Medulla oblongata (tissue), 1 donor: ENCODE measurements at regions not wholly inside any gene's neighbourhood (a gene's known extent, or its start where the extent isn't known, plus 50 kb on each side); places are given as distances from the start of the nearest gene placed in this dataset.
A peak's percentile ranks its signal among the peaks of the same experiment; 100 is the strongest.

Source experiments
- DNase-seq: peaks from one replicate; pipeline ENCODE4 v3.0.0-alpha.2; 2015; ENCODE audit errors: extremely low spot score

- no peak for DNase-seq
Observed at GRCh38 chr12:94031763-94032162, 116.6 kb upstream of the PLXNC1 start.

- DNase-seq, result no peak
Observed at GRCh38 chr12:94032368-94032767, 116.0 kb upstream of the PLXNC1 start.

- DNase-seq, result no peak
Observed at GRCh38 chr12:94033101-94033500, 115.3 kb upstream of the PLXNC1 start.

- DNase-seq, result no peak
Observed at GRCh38 chr12:94033784-94034183, 114.6 kb upstream of the PLXNC1 start.

GRCh38 chr12:94037444-94037843, 110.9 kb upstream of the PLXNC1 start:
- no peak for DNase-seq

GRCh38 chr12:94038605-94039004, 109.8 kb upstream of the PLXNC1 start:
- DNase-seq, result no peak

GRCh38 chr12:94039199-94039840, 109.1 kb upstream of the PLXNC1 start:
- no peak for DNase-seq

- DNase-seq, result no peak
Observed at GRCh38 chr12:94039914-94040313, 108.5 kb upstream of the PLXNC1 start.

- DNase-seq, result peak; percentile 7
Observed at GRCh38 chr12:94041850-94042249, 106.5 kb upstream of the PLXNC1 start.

GRCh38 chr12:94042321-94042720, 106.1 kb upstream of the PLXNC1 start:
- no peak for DNase-seq

- DNase-seq, result no peak
Observed at GRCh38 chr12:94046626-94047410, 101.6 kb upstream of the PLXNC1 start.

- DNase-seq, result no peak
Observed at GRCh38 chr12:94047781-94048567, 100.4 kb upstream of the PLXNC1 start.

GRCh38 chr12:94048757-94049156, 99.6 kb upstream of the PLXNC1 start:
- DNase-seq, result no peak

GRCh38 chr12:94049718-94050117, 98.7 kb upstream of the PLXNC1 start:
- no peak for DNase-seq

- DNase-seq, result no peak
Observed at GRCh38 chr12:94053676-94054075, 94.7 kb upstream of the PLXNC1 start.

GRCh38 chr12:94055528-94055927, 92.8 kb upstream of the PLXNC1 start:
- no peak for DNase-seq

GRCh38 chr12:94056419-94057158, 91.8 kb upstream of the PLXNC1 start:
- no peak for DNase-seq

- DNase-seq, result no peak
Observed at GRCh38 chr12:94057262-94058151, 90.9 kb upstream of the PLXNC1 start.

- no peak for DNase-seq
Observed at GRCh38 chr12:94059394-94060368, 88.7 kb upstream of the PLXNC1 start.

- no peak for DNase-seq
Observed at GRCh38 chr12:94062194-94062593, 86.2 kb upstream of the PLXNC1 start.
